Left lobe of liver (tissue), 2 donors: ENCODE measurements at regions not wholly inside any gene's neighbourhood (a gene's known extent, or its start where the extent isn't known, plus 50 kb on each side); places are given as distances from the start of the nearest gene placed in this dataset.

Source experiments
- ATAC-seq: fragments of 200-7000 bp; cut with Tn5 transposase; one replicate; pipeline ENCODE4 v1.9.1; 2020; ENCODE audit warnings: mild to moderate bottlenecking, moderate library complexity
- DNase-seq: peaks from one replicate; pipeline ENCODE4 v3.0.0-alpha.2; 2020; ENCODE audit warnings: low spot score
- donor health status: DM: no; HTN: no; CAD: no; lungs with moderate emphysema.
- donor health status: DM: no; HTN: yes; CAD: no.

- DNase-seq: no peak
- no peak for ATAC-seq
Observed at GRCh38 chr17:71995590-71995989, 125.2 kb upstream of the SOX9 start.

- DNase-seq (no peak), ATAC-seq (no peak)
Observed at GRCh38 chr17:72004011-72004427, 116.8 kb upstream of the SOX9 start.

DNA sequence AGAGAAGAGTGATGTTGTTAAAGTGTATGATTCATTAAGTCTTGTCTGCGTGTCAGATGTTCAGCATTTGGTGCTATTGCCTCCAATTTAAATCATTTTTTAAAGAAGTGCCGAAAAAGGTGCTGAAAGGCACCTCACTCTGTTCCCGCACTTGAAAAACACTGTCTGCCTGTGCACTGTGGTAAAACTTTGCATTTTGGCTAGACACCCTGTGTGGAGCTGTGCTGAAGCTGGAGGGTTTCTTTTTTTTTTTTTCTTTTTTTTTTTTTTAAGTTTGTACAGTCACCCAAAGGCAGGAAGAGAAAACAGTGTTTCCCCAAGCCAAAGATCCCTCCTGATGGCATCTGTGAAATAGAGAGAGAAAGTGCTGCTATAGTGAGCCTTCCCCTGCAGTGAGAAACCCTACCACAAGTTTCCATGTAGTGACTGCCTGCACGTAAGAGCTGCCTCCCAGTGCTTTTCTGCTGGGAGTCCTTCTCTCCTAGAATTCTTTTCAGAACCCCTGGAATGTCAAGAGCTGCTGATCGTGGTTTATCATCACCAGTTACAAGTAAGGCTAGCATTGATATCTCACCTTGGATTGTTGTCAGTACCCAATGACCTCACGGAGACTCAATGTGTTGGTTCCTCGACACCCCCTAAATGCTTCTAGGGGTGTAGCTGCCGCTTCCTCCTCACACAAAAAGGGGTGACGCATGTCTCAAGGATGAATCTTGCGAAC, 116.0 kb upstream of the SOX9 start:
- DNase-seq (no peak), ATAC-seq (no peak)

DNA sequence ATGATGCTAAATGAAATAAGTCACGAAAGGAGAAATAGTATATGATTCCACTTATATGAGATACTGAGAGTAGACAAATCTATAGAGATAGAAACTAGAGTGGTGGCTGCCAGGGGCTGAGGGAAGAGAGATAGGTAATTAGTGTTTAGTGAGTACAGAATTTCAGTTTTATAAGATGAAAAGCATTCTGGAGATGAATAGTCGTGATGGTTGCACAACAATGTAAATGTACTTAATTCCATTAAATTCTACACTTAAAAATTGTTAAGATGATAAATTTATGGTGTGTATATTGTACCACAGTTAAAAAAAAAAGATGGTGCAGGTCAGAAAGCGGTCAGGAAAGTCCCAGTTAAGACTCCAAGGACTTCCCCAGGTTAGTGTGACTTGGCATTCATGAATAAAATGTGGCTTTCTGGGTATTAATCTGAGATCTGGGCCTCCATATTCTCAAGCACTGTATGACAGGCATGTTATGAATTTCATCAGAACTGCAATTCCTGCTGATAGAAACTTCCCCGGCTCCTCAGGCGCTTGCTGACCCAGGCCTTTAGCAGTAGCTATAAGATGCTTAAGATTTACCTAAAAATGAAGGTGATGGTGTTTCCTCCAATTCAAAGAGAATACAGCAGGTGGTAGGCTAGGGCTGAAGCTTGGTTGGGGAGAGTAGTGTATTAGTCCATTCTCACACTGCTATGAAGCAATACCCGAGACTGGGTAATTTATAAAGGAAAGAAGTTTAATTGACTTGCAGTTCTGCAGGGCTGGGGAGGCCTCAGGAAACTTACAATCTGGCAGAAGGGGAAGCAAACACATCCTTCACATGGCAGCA, 115.3 kb upstream of the SOX9 start:
- ATAC-seq (no peak), DNase-seq (no peak)

DNA sequence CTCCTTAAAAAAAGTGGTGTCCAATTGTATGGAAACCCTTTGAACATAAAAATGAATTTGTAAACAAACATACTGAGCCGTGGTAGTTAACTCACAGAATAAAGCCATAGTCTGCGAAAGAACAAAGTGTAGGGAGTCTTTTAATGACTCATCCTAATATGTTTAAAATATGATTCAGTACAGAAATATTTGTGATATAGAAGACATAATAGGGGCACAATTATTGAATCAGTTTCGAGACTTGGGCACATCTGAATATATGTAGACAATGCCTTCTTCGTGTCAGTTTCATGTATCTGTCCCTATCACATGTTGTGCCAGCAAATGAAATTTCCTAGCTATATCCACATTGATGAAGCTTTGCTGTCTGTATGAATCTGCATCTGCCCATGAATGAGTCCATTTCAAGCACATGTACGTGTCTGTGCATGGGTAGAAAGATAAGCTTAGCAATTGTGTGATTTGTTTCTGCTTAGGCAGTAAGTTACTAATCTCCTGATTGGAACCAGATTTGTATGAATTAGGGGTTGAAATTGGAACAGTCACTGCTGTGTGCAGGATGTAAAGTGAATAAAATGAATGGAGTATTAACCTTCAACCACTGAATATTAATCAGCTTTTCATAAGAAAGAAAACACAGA, 112.5 kb upstream of the SOX9 start:
- ATAC-seq (no peak), DNase-seq (no peak)

- DNase-seq (no peak), ATAC-seq (no peak)
Observed at GRCh38 chr17:72011561-72011960, 109.3 kb upstream of the SOX9 start.

DNA sequence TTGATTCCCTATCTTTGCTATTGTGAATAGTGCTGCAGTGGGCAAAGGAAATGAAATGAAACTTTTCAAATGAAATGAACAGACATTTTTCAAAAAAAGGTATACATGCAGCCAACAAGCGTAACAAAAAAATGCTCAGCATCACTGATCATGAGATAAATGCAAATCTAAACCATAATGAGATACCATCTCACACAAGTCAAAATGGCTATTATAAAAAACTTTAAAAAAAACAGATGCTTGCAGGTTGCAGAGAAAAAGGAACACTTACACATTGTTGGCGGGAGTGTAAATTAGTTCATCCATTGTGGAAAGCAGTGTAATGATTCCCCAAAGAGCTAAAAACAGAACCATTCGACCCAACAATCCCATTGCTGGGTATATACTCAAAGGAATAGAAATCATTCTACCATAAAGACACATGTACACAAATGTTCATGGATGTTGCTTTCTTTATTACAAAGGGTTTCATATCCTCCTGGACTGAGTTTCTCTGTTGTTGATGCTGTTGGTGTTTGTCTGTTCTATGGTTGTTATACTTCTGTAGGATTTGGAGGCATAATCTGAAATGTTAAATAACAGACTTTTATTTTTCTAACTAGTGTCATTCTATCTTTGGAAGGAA, 99.3 kb upstream of the SOX9 start:
- ATAC-seq (no peak), DNase-seq (no peak)

DNA sequence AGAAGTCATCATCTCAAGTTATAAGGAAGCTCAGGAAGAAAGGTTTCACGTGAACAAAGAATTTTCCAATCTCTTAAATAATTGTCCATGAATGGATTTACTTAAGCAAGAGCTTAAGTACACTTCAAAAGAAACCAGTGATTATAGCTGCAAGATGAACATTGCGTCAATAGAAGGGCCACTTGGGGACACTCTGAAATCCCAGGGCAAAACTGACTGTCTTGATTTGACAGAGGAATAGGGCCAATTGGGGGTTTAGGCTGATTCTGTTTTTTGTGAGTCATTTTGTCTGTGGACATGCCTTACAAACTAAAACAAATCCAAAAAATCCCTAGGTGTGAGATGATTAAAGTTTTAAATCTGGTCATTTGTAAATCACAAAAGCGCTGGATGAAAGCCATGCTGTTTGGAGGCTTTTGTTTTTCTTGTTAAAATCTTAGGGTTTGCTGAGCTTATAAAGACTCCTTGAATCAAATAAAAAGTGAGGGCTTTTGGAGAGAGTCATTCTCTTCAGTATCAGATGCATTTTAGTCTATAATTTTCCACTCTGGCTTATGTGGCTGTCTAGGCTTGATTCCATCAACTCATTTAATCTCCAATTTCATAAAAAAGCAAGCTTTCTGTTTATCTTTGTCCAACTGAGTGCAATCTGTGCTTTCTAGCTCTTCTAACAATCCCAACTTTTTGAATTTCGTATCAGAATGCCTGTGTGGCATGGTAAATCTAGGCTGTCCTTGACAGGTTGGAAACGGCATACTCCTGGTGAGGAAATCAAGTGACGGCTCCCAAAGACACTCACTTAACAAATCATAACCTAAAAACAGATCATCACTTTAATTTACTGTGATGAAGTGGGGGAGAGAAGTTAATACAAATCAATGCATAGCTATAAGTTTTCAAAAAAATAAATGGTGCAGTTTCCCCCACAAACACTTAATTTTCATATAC, 98.2 kb upstream of the SOX9 start:
- no peak for ATAC-seq
- DNase-seq: no peak

- ATAC-seq: no peak
Observed at GRCh38 chr17:72024457-72024856, 96.4 kb upstream of the SOX9 start.

DNA sequence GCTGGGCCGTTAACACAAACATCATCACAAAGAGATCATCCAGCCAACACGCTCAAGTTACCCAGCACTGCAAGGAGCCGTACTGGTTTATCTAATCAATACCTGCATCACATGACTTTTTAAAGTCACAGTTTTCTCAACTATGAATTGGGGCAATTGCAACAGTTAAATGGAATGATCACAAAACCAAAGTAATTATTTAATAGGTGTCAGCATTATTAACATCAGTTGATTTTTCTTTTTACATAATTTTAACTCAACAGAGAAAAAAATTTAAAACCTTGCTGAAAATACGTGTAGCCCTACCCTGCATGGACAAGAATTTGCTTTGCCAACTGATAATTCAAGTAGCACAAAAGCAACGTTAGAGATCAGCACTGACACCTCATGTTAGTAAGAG, 95.7 kb upstream of the SOX9 start:
- ATAC-seq (no peak), DNase-seq (no peak)

More at GRCh38 chr17:72024457-72024856, 96.4 kb upstream of the SOX9 start:
- no peak for DNase-seq

DNA sequence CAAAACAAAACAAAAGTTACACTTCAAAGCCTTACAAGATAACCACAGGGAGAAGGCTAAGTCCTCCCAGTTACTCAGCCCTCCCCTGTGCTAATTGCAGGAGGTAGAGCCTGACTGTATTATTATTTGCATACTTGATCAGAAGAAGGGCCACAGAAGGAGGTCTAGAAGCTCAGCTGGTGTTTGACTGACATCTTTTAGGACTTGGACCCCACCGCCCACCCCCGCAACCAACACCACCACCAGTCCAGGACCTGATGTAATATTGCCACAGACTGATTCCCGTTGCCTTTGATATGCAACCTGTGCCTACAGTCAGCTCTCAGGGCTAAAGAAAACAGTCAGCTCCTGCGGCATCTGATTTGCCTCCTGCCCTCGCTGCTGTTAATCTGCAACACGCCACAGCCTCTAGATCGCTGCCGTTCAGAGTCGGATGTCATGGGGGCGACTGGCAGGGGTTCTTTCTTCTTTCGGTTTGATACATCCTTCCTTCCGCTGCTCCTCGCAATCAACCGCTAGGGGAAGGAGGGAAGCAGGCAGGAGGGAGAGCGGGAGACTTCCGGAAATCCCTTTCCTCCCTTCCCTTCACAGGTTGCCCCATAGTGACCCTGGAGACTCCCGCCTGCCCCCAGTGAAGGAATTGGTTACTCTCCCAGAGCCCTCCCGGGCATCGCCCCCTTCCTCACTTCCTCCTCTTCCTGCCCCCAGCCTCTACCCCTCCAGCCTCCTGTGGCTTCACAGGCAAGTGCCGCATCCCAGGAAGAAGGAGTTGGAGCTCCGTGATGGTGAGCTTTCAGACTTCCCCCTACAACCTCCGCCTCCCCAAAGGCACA, 90.5 kb upstream of the SOX9 start:
- DNase-seq (no peak), ATAC-seq (peak; percentile 30)

DNA sequence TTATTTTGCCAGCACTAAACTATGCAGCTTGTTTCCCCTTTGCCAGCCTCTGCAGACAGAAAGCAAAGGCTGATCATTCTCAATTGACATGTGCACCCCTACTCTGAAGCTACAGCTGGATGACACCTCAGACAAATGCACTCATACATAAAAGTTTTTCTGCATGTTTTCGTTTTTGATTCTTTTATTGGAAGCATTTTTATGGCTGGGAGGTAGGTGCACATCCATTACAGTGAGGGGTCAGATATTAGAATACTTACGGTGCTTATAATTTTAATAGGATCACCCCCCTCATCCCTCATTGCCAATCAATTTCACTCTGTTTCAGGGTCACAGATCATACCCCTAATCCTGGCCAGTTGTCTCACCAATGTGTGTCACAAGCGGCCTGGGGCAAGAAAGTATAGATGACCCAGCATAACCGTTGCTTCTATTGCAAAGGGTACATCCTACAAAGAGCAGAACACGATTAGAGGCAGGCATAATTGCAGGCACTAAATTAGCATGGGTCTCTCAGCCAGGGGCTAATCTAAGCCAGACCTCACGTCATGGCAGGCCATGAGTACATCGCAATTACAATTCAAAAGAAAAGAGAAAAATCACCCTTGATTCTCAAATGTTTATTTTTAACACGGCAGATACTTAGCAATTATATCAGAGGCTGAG, 89.5 kb upstream of the SOX9 start:
- no peak for DNase-seq
- ATAC-seq: no peak

DNA sequence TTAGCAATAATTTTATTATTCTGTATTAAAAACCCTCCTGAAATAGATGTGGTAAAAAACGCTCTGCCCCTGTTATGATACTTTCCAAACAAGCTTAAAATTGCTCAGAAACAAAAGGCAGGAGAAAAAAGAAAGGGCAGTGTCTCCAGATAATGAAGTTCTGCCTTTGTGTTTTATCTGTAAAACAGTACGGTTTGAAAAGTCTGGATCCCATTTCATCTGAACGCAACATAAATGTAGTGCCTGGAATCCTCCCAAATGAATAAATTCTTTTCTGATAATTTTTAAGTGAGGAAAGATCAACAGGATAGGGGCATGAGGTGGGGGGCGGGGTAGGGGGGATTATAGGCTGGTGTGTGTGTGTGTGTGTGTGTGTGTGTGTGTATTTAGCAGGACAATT, 87.5 kb upstream of the SOX9 start:
- no peak for DNase-seq

DNA sequence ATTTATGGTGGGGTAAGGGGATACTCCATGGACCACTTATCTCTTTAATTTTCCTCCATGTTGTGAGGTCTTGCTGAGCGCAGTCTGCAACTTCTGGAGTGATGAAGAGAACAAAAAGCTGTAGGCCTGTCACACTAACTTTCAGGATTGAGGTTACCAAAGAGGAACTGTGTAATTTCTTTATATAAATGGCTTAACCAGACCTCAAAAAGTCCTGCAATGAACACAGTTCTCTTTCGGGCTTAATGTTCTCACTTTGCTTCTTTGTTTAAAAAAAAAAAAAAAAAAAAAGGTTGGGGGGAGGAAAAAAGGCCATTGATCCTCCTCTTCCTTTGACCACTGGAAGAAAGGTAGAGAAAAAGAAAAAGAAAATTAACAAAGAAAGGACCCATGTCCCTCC, 86.8 kb upstream of the SOX9 start:
- ATAC-seq (no peak), DNase-seq (no peak)

More for the DNA sequence above, 87.5 kb upstream of the SOX9 start:
- no peak for ATAC-seq

GRCh38 chr17:72038427-72038826, 82.4 kb upstream of the SOX9 start:
- DNase-seq (no peak), ATAC-seq (no peak)

DNA sequence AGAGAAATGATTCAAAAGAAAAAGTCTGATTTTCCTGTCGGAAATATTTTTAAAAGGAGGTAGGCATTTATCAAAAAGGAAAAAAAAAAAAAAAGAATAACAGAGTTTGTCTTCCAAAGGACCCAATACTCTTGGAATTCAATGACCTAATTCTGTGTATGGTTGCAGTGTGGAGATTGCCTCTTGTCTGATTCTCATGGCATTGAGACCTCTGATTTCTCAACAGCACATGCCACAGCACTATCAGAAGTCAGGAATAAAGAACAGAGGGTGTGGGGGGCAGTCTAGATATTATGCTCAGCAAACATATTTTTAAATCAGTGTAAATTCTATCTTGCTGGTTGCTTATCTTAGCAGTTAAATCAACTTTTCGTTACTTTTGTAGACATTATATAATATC, 81.3 kb upstream of the SOX9 start:
- DNase-seq: no peak
- no peak for ATAC-seq

DNA sequence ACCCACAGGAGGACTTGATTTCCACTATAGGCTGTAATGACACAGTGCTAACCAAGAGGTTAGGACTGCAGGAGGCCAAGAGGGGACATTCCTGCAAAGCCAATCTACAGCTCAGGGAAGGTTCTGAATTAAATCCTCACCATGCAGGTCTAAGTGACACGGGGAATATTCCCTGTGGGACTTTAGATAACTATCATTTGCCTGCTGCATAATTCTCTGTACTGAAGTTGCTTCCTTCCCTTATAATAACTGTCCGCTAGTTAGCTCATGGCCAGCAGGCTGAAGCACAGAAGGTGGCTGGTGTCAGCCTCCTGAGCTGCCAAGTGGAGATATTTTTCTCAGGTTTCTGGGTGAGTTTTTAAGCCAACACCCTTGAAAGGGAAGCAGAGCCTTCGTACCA, 74.6 kb upstream of the SOX9 start:
- DNase-seq (no peak), ATAC-seq (no peak)

DNA sequence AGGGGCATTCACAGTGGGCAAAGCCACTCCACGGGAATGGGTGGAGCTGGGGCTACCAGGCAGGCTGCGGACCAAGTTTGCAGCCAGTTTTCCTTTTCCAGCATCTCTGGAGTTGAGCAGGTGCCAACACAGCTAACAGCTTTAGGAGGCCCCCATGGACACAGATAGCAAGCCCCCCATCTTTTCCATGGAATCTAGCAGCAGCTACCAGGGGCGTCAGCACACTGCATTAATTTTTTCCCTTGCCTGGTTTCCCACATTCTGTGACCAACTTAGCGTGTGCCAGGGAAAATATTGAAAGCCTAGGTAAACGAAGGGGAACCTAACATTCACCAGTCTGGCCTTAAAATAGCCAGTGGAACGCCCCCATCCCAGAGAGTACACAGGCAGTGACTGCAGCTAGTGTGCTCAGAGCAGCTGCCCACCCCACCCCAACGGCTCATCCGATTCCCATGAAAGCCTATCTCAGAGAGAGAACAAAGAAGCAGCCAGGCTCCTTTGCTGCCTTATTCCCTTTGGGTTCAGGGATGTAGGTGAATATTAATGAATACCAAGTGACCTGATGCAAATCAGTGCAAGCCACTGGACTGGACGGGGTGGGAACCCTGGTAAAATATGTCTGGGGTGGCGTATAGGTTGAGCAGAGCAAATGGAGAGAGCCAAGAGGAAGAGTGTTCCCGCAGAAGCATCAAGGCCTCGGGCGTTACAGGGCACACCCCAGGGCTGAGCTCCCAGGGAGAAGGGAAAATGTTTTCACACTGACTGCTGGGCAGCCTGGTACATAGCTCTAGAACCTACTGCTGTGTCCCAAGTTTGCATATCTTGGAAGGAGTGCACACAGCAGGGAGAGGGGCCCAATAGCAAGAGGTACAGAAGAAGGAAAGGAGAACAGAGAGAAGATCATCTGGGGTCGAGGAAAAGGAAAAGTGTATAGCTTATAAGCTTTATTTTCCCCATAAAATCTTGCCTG, 73.9 kb upstream of the SOX9 start:
- ATAC-seq (no peak), DNase-seq (no peak)
